ENCODE measurements at regions not wholly inside any gene's neighbourhood (a gene's known extent, or its start where the extent isn't known, plus 50 kb on each side); places are given as distances from the start of the nearest gene placed in this dataset.

- no peak for ATAC-seq
- Histone ChIP-seq H3K79me2 (ENCODE audit: control insufficient read depth, insufficient read depth, low read length) (no peaks in the 10 kb centered on the region), H3K4me1 (ENCODE audit: control insufficient read depth, insufficient read depth, low read length) (no peaks in the 10 kb centered on the region), H3K4me2 (ENCODE audit: control insufficient read depth, insufficient read depth) (no peak overlapping the region), H3K27ac (ENCODE audit: control insufficient read depth, insufficient read depth) (no peak overlapping the region), H3K9me3 (replicated peaks; ENCODE audit: control insufficient read depth, insufficient read depth, low read length) (no peaks in the 10 kb centered on the region), H3K4me3 (no peak overlapping the region), H3K9ac (ENCODE audit: control insufficient read depth, insufficient read depth, low read length) (no peak overlapping the region), H3K27me3 (replicated peaks in 1 of 2; ENCODE audit: control insufficient read depth in 2 of 2, insufficient read depth in 2 of 2, low read length in 1 of 2) (no peaks in the 10 kb centered on the region), H4K20me1 (ENCODE audit: control insufficient read depth, insufficient read depth) (no peaks in the 10 kb centered on the region), H2AFZ (ENCODE audit: control insufficient read depth, low read depth, low read length) (no peak overlapping the region), H3K36me3 (ENCODE audit: control insufficient read depth in 2 of 2, insufficient read depth in 2 of 2, low read length in 1 of 2) (no peaks in the 10 kb centered on the region)
- in situ Hi-C loops (cut with MboI) = no loop called here
- BruUV-seq (replicated peaks) = no TSS peak
- TF ChIP-seq KDM1A (IDR thresholded peaks at IDR 0.05; ENCODE audit: borderline replicate concordance) (no peak), SPI1 (IDR thresholded peaks at IDR 0.05; ENCODE audit: borderline replicate concordance, insufficient read depth, low read depth, low read length) (no peak), MTA2 (IDR thresholded peaks at IDR 0.05; ENCODE audit: low read depth) (no peak), ZNF592 (IDR thresholded peaks at IDR 0.05) (no peak), ZBTB11 (CRISPR knock-in tag; IDR thresholded peaks at IDR 0.05) (no peak), TCF12 (IDR thresholded peaks at IDR 0.05; ENCODE audit: low read depth, low read length) (no peak), NFXL1 (IDR thresholded peaks at IDR 0.05; ENCODE audit: borderline replicate concordance) (no peak)
- 25% methylated on average over 2 of the region's 2 CpGs for WGBS (ENCODE audit: insufficient coverage, insufficient replicate concordance, low lambda C conversion rate, missing lambda C conversion rate)
- intact Hi-C loops (cut with micrococcal nuclease; ENCODE audit: unreplicated experiment) = no loop called here
- no peak for DNase-seq (ENCODE audit: low read depth, low spot score)
- no peak for FAIRE-seq
- CTCF ChIA-PET = interaction anchor here (1.1 to 1.2 kb wide), 2 partner anchors 9 to 12 kb away, joined by 3 to 4 read pairs; no protein-coding TSS in a partner anchor
- SMC1A ChIA-PET (ENCODE audit: uncharacterized antibody, unreplicated experiment) = interaction anchor here (1.3 kb wide), 1 partner anchor 13 kb away, joined by 3 read pairs; no protein-coding TSS in a partner anchor
- POLR2A ChIA-PET = no interaction called here
- RAD21 ChIA-PET (ENCODE audit: unreplicated experiment) = no interaction called here
These were observed 568.7 kb upstream of the CNTNAP5 start for GRCh38 chr2:123456416-123456815.
